ENCODE measurements at regions not wholly inside any gene's neighbourhood (a gene's known extent, or its start where the extent isn't known, plus 50 kb on each side); places are given as distances from the start of the nearest gene placed in this dataset.
"Not testable (repeated sequence)": the region's sequence is repeated elsewhere in the genome, so short reads cannot be mapped to it uniquely, and the experiment has no call there.

DNA sequence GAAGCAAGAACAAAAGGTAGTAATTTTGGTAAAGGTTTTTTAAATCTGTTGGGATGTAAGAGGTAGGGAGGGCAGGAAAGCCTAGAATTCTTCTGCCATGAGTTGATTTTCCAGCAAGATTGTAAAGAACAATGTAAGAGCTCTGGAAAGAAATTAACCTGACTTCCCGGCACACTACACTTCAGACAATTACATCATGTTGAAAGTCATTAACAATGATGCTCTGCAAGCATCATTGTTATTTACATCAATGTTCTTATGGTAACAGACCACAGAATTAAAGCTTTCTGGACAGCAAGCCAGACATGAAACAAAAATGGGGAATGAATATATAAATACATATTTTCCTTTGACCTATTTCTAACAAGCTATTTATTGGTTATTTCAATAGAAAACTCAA lies 342.2 kb downstream of the CEP170 start:
- DNase-seq (ENCODE audit: low read depth): not testable (repeated sequence)

DNA sequence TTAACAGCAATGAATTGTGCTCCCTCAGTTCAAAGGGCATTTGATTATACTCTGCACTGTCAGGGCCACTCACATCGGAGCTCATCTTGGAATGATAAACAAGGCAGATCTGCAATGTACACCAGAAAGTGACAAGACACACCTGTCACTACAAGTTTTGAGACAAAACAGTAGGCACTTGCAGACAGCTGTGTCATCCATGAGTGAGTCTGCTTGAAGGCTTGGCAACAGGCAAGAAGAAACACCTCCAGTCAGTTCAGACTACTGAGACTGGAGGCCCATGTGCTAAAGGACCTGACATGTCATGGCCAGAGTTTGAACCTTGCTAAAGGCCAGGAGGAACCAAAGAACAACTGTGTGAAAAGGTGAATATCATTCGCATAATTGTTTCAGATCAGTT lies 354.5 kb downstream of the CEP170 start:
- DNase-seq (ENCODE audit: low read depth): not testable (repeated sequence)

DNA sequence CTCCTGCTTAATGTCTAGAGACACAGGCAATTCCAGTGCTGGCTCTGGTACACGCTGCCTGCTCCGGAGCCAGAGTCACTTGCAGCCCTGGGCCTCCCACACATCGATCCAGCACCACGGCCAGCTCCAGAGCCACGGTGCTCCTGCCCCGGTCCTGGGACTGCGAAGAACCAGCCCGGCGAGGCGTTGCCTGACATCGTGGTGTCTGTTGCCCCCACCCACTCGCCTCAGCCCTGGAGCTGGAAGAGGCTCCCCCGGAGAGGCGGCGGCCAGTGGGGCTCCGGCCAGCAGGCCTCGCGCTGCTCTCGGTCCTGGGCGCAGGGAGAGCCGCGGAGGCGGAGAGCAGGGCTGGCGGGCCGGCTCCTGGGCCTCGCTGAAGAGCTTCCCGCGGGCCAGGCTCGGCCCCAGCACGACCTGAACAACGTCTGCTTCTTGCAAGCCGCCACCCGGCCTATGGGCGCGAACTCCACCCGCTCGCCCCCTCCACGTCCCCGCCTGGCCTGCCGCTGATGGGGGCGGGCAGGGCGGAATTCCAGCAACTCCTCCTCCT lies 364.8 kb downstream of the CEP170 start:
- no peak for DNase-seq (ENCODE audit: low read depth)

DNA sequence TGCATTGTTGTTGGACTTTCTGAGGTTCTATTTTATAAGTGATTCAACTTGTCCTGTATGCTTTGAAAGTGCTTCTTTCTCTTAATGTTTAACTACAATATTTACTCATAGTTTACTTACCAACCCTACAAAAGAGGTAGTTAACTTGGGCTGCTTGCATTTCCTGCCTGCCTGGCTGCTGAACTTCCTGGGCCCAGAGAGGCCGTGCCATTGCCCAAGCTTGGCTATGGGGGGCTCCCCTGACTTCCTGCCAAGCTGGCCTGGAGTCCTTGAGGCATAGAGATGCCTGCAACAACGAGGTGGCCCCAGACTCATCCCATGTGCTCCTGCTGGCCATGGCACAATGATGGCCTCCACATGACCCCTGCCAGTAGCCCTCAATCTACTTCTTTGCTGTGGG lies 361.6 kb upstream of the PLD5 start:
- DNase-seq (ENCODE audit: low read depth): no peak

DNA sequence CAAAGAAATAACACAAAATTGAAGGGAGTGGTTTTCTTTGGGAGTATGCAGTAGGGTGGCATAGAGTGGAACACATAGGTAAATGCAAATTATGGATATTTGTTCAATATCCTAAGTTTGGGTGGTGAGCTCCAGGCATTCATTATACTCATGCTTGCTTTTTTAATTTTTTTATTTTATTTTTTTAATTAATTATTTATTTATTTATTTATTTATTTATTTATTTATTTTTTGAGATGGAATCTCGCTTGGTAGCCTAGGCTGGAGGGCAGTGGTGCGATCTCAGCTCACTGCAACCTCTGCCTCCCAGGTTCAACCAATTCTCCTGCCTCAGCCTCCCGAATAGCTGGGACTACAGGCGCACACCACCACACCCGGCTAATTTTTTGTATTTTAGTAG lies 355.5 kb upstream of the PLD5 start:
- not testable (repeated sequence) for DNase-seq (ENCODE audit: low read depth)

DNA sequence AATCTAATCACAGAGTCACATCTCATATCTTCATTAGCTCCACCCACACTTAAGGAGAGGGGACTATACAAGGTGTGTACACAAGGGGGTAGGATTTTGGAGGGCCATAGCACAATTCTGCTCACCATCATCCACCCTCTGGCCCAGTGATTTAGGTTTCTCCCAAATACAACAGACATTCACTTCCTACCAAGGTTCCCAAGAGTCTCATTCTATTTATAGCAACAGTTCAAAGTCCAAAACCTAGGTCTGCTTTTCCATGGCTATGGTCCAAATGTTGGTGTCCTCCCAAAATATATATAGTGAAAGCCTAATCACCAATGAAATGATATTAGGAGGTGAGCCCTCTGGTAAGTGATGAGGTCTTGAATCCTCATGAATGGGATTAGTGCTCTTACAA lies 353.2 kb upstream of the PLD5 start:
- no peak for DNase-seq (ENCODE audit: low read depth)

DNA sequence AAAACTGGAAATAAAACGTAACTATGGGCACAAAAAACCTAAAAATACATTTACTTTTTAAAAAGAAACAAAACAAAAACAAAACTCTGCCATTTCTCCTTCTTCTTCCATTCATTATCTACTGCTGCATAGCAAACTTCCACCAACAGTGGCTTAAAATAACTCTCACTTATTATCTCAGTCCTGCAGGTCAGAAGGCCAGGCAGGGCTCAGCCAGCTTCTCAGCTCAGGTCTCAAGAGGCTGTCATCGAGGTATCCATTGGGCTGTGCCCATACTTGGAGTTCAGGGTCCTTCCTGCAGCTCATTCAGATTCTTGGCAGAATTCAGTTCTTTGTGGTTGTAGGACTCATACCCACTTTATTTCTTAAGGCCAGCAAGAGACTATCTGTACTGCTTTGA lies 352.7 kb upstream of the PLD5 start:
- DNase-seq (ENCODE audit: low read depth): no peak

DNA sequence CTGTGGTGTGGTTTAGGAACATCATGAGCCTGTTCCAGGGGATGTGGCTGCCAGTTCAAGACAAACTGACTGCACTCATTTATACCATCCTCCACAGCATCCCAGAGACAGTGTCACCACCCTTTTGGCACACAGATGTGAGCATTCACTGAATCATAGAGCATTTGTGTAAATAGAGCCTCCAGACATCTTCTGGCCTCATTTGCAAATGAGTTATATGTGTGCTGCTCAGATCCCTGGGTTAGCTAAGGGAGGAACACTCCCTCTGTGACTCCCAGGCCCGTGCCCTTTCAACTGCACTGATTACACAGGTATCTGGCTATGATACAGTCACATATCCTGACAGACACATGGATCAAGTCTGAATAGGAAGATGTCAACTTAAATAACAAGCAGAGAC lies 351.5 kb upstream of the PLD5 start:
- DNase-seq (ENCODE audit: low read depth): no peak

DNA sequence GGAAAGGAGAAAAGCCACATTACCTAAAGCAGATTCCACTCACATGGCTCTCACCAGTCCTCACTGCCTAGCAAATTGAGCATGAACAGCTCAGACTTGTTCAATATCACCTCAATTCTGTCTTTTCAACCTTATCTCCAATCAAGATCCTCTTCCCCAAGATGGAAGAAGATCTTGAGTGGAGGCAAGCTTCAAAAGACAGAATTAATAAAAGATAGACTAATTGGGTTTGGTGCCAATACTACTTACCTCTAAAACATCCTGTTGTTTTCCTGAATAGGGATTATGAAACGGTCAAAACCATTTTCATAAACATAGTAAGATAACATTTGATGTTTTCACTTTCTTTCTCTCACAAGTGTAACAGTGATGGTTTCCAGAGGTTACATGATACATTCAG lies 349.2 kb upstream of the PLD5 start:
- no peak for DNase-seq (ENCODE audit: low read depth)

DNA sequence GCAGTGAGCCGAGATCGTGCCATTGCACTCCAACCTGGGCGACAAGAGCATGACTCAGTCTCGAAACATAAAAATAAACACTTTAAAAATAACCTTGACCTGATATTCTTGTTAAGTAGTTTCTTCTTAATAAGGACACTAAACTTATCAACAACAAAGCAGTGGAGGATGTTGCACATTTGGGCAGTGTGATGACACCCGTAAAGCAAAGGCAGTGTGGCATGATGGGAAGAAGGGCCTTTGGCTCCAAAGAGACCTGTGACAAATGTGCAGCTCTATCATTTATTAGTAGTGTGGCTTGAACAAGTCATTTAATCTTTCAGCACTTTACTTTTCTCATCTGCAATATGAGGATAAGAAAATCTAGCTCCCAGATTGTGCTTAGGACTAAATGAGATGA lies 348.0 kb upstream of the PLD5 start:
- DNase-seq (ENCODE audit: low read depth): no peak

DNA sequence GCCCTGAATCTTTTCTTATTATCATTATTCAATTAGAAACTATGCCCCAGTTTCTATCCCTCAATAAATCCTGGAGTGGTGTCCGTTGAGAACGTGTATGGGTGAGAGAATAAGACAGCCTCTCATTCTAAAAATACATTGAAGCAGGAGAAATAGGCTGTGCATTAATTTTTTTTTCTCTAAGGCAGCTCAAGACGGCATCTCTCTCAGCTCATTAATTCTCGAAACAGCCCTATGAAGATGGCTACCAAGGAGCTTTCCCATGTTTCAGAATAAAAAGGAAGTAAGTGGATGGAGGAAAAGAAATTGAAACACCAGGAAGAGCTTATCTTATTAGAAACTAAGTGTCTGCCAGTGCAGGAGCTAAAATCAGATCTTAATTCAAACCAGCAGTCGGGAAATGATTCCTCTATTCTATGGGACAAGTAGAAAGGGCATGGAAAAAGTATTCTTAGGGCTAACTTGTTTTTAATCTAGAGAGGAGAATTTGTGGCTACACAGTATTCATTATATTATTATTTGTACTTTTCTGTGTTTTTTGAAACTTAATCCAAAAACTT lies 347.1 kb upstream of the PLD5 start:
- no peak for DNase-seq (ENCODE audit: low read depth)

DNA sequence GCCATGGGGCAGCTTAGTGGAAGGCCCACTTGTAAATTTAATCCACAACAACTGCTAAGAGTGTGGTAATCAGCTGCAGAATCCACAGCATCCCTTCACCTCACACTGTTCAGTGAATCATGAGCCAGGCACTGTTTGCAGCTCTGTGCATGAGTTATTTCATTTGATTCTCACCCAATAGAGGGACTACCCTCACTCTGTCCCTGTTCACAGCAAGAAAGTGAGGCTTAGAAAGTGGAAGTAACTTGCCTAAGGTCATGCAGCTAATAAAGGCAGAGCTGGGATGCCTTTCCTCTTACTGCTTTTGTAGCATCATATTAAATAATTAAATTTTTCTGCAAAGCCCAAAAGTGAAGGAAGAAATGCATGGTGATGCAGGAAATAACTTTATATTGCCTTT lies 346.5 kb upstream of the PLD5 start:
- DNase-seq (ENCODE audit: low read depth): no peak

DNA sequence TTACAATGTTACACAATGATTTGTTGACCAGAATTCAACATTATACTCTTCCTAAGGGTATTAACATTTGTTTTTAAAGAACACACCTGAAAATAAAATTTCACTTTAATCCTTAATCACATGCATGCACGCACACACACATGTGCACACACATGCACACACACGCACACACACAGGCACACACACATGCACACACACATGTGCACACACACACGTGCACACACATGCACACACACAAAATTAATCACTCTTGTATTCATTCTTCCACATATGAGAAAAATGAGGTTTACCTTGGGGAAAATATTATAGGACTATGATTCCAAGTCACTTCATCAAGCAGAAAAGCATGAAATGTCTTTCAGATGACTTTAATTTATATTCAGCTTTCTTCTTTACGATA lies 331.8 kb upstream of the PLD5 start:
- DNase-seq (ENCODE audit: low read depth): no peak

DNA sequence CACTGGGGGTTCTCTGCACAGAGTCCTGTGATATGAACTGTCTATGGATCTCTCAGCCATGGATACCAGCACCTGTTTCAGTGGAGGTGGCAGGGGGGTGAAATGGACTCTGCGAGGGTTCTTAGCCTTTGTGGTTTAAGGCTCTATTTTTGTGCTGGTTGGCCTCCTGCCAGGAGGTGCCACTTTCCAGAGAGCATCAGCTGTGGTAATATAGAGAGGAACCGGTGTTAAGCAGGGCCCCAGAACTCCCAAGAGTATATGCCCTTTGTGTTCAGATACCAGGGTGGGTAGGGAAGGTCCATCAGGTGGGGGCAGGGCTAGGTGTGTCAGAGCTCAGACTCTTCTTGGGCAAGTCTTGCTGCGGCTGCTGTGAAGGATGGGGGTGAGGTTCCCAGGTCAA lies 330.0 kb upstream of the PLD5 start:
- no peak for DNase-seq (ENCODE audit: low read depth)

DNA sequence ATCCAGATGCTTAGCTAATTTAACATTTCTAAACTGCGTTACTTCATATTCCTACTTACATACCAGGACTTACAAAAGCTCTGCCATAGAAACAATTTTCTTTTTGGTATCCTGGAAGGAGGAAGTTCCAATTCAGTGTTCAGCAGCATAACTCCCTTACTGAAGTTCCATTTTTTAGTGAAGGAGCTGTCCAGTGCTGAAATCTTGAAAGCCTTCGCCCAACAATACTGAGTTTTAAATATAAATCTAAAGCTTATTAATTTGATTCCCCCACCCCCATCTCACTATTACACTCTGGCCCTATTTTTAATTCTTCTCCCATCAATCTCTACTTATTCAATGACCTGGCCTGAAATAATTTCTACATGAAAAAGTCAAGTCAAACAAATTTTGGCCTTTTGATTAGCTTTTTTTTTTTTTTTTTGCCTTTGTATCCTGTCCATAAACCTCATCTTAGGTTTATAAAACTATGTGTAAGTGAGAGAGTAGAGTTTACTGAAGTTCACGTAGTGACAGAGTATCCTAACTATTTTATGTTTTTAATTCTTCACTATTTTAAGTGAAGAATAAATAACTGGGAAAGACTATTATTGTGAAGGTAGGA lies 323.0 kb upstream of the PLD5 start:
- no peak for DNase-seq (ENCODE audit: low read depth)

DNA sequence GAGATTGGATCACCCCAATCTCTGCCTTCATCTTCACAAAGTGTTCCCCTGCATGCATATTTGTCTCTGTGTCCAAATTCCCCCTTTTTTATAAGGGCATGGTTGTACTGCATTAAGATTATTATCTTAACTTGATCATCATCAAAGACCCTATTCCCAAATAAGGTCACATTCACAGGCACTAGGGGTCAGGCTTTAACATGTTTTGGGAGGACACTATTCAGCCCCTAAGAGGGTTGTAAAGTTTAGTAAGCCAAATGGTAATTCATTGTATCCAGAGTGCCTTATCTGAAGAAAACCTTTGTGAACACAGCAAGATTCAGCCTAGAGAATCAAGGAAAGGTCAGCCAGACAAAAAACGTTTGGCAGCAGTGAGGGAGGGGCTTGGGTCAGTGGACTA lies 317.6 kb upstream of the PLD5 start:
- DNase-seq (ENCODE audit: low read depth): no peak

DNA sequence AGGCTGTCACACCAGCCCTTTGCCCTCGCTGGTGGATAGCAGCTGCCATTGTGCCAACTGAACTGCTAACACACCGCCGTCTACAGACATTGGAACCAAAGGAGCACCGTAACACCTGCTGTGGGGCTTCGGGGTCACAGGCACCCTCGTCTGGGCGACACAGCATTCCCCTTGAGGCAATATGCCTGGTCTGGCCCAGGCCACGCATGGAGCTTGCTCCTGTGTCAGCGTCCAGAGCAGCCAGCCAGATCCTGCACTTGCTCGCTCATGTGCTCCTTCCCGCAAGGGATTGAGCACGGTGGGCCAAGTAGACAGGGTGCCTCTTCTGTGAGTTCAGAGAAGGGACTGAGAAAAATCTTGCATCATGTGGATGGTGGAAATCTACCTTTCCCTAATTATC lies 314.6 kb upstream of the PLD5 start:
- DNase-seq (ENCODE audit: low read depth): no peak

DNA sequence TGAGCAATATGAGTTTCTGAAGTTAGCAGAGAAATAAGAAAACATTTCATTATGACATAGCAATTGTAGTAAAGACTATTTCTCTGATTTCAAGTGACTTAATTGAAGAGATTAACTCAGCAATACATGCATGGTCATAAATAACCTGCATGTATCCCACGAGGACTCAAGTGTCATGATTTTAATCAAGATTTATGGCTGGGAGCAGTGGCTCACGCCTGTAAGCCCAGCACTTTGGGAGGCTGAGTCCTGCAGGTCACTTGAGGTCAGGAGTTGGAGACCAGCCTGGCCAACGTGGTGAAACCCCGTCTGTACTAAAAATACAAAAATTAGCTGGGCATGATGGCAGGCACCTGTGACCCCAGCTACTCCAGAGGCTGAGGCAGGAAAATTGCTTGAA lies 311.9 kb upstream of the PLD5 start:
- no peak for DNase-seq (ENCODE audit: low read depth)

DNA sequence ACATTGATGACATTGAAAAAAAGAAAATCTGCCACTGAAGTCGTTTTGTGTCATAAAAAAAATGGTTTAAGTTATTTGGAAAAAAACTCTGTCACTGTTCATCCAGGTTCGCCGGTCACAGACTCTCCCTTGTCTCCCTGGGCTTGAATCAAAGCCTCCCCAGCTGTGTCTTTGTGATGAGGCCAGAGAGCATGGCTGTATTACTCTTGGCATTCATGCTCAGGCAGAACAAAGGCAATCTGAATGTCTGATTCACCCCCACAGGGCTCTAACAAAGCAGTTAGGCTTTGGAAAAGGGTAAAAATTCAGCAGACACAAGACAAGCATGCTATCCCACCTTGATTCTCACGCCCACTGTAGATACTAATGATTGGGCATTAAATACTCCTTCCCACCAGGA lies 304.3 kb upstream of the PLD5 start:
- no peak for DNase-seq (ENCODE audit: low read depth)

DNA sequence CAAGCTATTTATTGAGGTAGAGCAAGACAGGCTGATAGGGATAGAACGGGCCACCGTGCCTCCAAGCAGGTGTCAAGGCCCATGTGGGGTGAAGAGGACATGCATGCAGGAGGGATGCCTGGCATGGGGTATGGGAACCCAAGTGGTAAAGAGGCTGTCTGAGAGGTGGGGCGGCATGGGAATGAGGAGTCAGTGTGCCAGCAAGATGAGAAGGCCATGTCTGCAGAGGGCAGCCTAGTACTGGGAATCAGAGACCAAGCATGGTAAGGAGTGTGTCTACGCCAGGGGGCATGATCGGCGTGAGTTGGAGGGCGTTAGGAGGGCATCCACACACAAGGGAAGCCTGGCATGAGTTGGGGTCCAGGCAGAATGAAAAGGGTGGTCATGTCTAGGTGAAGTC lies 303.7 kb upstream of the PLD5 start:
- DNase-seq (ENCODE audit: low read depth): no peak

DNA sequence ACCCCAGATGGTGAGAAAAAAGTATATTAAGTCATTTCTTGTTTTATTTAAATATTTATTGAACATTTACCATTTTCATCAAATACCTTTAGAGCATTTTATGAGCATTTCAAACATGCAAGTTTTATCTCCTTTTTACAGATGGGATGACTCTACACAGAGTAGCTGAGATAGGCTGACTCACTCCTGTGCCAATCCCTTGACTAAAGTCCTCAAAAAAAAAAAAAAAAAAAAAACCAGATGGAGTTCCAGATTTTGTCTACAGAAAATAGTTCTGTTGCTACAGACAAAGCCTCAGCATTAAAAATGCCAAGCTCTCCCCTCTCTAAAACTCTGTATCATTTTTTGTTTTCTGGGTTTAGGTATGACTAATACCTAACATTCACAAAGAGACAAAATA lies 303.0 kb upstream of the PLD5 start:
- DNase-seq (ENCODE audit: low read depth): no peak

DNA sequence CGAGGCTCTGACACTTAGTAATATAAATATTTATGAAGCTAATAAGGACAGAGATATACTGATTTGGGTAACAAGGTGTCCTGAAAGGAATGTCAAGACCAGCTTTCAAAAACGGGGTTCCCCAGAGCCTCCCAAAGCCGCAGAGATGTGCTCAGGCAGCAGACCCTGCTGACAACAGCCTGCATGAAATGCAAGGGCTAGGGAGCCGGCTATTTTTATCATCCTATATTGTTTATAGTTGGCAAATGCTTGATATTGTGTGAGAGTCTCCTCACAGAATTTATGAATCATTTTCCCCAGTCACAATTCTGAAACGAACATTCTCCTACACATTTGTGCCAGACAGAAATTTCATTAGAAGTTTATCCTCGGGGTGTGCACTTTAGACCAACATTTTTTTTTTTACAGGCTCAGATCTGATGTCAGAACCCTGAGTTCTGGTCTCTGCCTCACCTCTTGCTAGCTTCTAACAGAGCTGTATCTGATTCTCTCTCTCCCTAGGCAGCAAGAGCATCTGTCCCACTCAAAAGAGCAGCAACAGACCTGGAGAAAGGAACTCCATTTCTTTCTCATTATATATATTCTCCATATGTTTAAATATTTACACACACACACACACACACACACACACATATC lies 302.3 kb upstream of the PLD5 start:
- no peak for DNase-seq (ENCODE audit: low read depth)

DNA sequence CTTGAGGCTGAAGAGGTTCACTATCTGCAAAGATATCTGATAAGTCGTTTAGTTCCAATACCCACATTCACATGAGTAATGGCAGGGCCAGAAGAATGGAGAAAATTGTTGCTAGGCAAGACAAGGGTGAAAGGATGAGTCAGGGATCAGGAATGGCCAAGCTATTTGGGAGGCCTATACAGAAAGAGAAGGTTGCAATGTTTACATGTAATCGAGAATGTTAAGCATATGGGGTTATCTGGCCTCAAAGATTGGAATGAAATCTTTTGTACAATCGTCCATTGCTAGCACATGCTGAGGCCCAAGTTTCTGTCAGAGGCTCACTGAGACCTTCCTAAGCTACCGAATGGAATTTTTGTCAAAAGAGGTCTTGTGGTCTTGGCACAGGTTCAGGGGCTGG lies 299.9 kb upstream of the PLD5 start:
- DNase-seq (ENCODE audit: low read depth): no peak
